ENCODE measurements at regions not wholly inside any gene's neighbourhood (a gene's known extent, or its start where the extent isn't known, plus 50 kb on each side); places are given as distances from the start of the nearest gene placed in this dataset.

GRCh38 chr3:28101705-28102104, 139.7 kb upstream of the CMC1 start:
- ATAC-seq (ENCODE audit: insufficient read depth, low read depth) (no peak), DNase-seq (no peak)
- Histone ChIP-seq H3K4me2 (ENCODE audit: insufficient read depth, low read length) (no peak overlapping the region), H3K4me3 (ENCODE audit: low read depth in 1 of 2, low read length in 2 of 2) (no peak overlapping the region), H2AFZ (ENCODE audit: low read depth, low read length) (no peak overlapping the region), H3K4me1 (ENCODE audit: insufficient read depth, low read length) (no peaks in the 10 kb centered on the region), H3K79me2 (ENCODE audit: insufficient read depth, low read length) (no peaks in the 10 kb centered on the region), H3K9me3 (ENCODE audit: insufficient read depth, low read length, severe bottlenecking) (peaks cover 6% of the 10 kb centered on the region), H3K27me3 (ENCODE audit: insufficient read depth, low read length, poor library complexity) (no peaks in the 10 kb centered on the region), H3K27ac (ENCODE audit: low read length) (no peak overlapping the region), H3K9ac (ENCODE audit: low read depth, low read length) (no peak overlapping the region), H4K20me1 (ENCODE audit: insufficient read depth, low read length) (no peaks in the 10 kb centered on the region), H3K36me3 (ENCODE audit: insufficient read depth, low read length) (no peaks in the 10 kb centered on the region)
- no peak for TF ChIP-seq EZH2 (IDR thresholded peaks at IDR 0.05; ENCODE audit: borderline replicate concordance, low read depth, low read length, severe bottlenecking)
- no peak for TF ChIP-seq CTCF (IDR thresholded peaks at IDR 0.05; ENCODE audit: borderline replicate concordance, extremely low read depth, low read length, poor library complexity, severe bottlenecking)

GRCh38 chr3:28103861-28104260, 137.6 kb upstream of the CMC1 start:
- Histone ChIP-seq H3K4me3 (ENCODE audit: low read depth in 1 of 2, low read length in 2 of 2) (no peak overlapping the region), H2AFZ (ENCODE audit: low read depth, low read length) (no peak overlapping the region)
- ATAC-seq (ENCODE audit: insufficient read depth, low read depth), result no peak

GRCh38 chr3:28104896-28105534, 136.4 kb upstream of the CMC1 start:
- Histone ChIP-seq H3K79me2 (ENCODE audit: insufficient read depth, low read length) (no peaks in the 10 kb centered on the region), H4K20me1 (ENCODE audit: insufficient read depth, low read length) (no peaks in the 10 kb centered on the region), H3K4me1 (ENCODE audit: insufficient read depth, low read length) (no peaks in the 10 kb centered on the region), H3K9me3 (ENCODE audit: insufficient read depth, low read length, severe bottlenecking) (no peaks in the 10 kb centered on the region), H3K36me3 (ENCODE audit: insufficient read depth, low read length) (no peaks in the 10 kb centered on the region), H3K9ac (ENCODE audit: low read depth, low read length) (no peak overlapping the region), H2AFZ (ENCODE audit: low read depth, low read length) (no peak overlapping the region), H3K27me3 (ENCODE audit: insufficient read depth, low read length, poor library complexity) (no peaks in the 10 kb centered on the region), H3K27ac (ENCODE audit: low read length) (no peak overlapping the region), H3K4me3 (ENCODE audit: low read depth in 1 of 2, low read length in 2 of 2) (no peak overlapping the region), H3K4me2 (ENCODE audit: insufficient read depth, low read length) (no peak overlapping the region)
- TF ChIP-seq CTCF (IDR thresholded peaks at IDR 0.05; ENCODE audit: borderline replicate concordance, extremely low read depth, low read length, poor library complexity, severe bottlenecking) (no peak), EZH2 (IDR thresholded peaks at IDR 0.05; ENCODE audit: borderline replicate concordance, low read depth, low read length, severe bottlenecking) (no peak)
- DNase-seq (no peak), ATAC-seq (ENCODE audit: insufficient read depth, low read depth) (no peak)

More at GRCh38 chr3:28103861-28104260, 137.6 kb upstream of the CMC1 start:
- peaks cover 3% of the 10 kb centered on the region for H3K9me3 ChIP-seq (ENCODE audit: insufficient read depth, low read length, severe bottlenecking)
- no peaks in the 10 kb centered on the region for H3K36me3 ChIP-seq (ENCODE audit: insufficient read depth, low read length)
- DNase-seq, result no peak
- H3K4me1 ChIP-seq (ENCODE audit: insufficient read depth, low read length), result no peaks in the 10 kb centered on the region
- no peak overlapping the region for H3K4me2 ChIP-seq (ENCODE audit: insufficient read depth, low read length)
- no peak overlapping the region for H3K27ac ChIP-seq (ENCODE audit: low read length)
- no peaks in the 10 kb centered on the region for H3K27me3 ChIP-seq (ENCODE audit: insufficient read depth, low read length, poor library complexity)
- no peaks in the 10 kb centered on the region for H4K20me1 ChIP-seq (ENCODE audit: insufficient read depth, low read length)
- no peaks in the 10 kb centered on the region for H3K79me2 ChIP-seq (ENCODE audit: insufficient read depth, low read length)
- TF ChIP-seq EZH2 (IDR thresholded peaks at IDR 0.05; ENCODE audit: borderline replicate concordance, low read depth, low read length, severe bottlenecking), result no peak
- TF ChIP-seq CTCF (IDR thresholded peaks at IDR 0.05; ENCODE audit: borderline replicate concordance, extremely low read depth, low read length, poor library complexity, severe bottlenecking), result no peak
- H3K9ac ChIP-seq (ENCODE audit: low read depth, low read length), result no peak overlapping the region

Measured in DND-41 (cell line).